ACC112 (cell line): ENCODE measurements at regions not wholly inside any gene's neighbourhood (a gene's known extent, or its start where the extent isn't known, plus 50 kb on each side); places are given as distances from the start of the nearest gene placed in this dataset.

Experiments
- H2AFZ ChIP-seq: fragments of 200-600 bp; sonication (generic); one replicate; pipeline ENCODE4 v1.6.0; 2017; ENCODE audit warnings: antibody characterized with exemption, low read length; ENCODE audit not compliant: unreplicated experiment
- H3K27ac ChIP-seq: fragments of 200-600 bp; sonication (generic); 2 replicates; pipeline ENCODE4 v1.5.1; 2014; ENCODE audit warnings: low read depth, mild to moderate bottlenecking, antibody characterized with exemption, low read length, moderate library complexity
- H3K27me3 ChIP-seq: fragments of 200-600 bp; sonication (generic); 2 replicates; pipeline ENCODE4 v1.6.1; 2014; ENCODE audit warnings: mild to moderate bottlenecking, antibody characterized with exemption, low read length, moderate library complexity, mixed read lengths; ENCODE audit not compliant: insufficient read depth
- H3K36me3 ChIP-seq: fragments of 200-600 bp; sonication (generic); 2 replicates; pipeline ENCODE4 v1.6.1; 2016; ENCODE audit warnings: mild to moderate bottlenecking, antibody characterized with exemption, low read length, moderate library complexity, mixed read lengths; ENCODE audit not compliant: insufficient read depth
- H3K4me1 ChIP-seq: fragments of 200-600 bp; sonication (generic); one replicate; pipeline ENCODE4 v1.6.1; 2016; ENCODE audit warnings: low read length, mixed read lengths; ENCODE audit not compliant: insufficient read depth, unreplicated experiment, control insufficient read depth
- H3K4me3 ChIP-seq: fragments of 200-600 bp; sonication (generic); 2 replicates; pipeline ENCODE4 v1.5.1; 2014; ENCODE audit warnings: mild to moderate bottlenecking, low read depth, low read length
- H3K79me2 ChIP-seq: fragments of 200-600 bp; sonication (generic); one replicate; pipeline ENCODE4 v1.6.0; 2016; ENCODE audit warnings: low read length; ENCODE audit not compliant: control insufficient read depth, unreplicated experiment, insufficient read depth

- H3K36me3 ChIP-seq = no peaks in the 10 kb centered on the region
- no peaks in the 10 kb centered on the region for H3K27me3 ChIP-seq
- H3K4me1 ChIP-seq = no peaks in the 10 kb centered on the region
- H3K27ac ChIP-seq = no peak overlapping the region
- H3K79me2 ChIP-seq = no peaks in the 10 kb centered on the region
- H2AFZ ChIP-seq = no peak overlapping the region
- no peak overlapping the region for H3K4me3 ChIP-seq
These were observed 431.4 kb downstream of the GRB14 start for GRCh38 chr2:164189851-164190250.

DNA sequence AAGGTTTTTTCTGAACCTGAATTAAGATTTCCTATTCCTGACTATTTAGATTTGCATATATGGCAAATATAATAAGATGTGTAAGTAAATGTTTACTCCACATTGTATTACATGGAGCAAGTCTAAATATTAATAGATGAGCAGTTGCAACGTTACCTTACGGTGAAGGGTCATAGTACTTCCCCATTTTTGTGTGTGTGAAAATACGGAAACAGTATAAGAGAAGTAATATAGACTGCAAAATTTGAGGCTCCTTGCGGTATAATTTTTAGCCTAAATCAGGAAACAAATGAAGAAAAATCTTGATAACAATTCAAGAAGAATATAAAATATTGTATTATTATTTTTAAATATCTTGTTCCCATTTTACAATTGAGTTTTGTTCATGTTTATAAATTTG lies 434.2 kb downstream of the GRB14 start:
- no peaks in the 10 kb centered on the region for H3K36me3 ChIP-seq
- no peaks in the 10 kb centered on the region for H3K4me1 ChIP-seq

DNA sequence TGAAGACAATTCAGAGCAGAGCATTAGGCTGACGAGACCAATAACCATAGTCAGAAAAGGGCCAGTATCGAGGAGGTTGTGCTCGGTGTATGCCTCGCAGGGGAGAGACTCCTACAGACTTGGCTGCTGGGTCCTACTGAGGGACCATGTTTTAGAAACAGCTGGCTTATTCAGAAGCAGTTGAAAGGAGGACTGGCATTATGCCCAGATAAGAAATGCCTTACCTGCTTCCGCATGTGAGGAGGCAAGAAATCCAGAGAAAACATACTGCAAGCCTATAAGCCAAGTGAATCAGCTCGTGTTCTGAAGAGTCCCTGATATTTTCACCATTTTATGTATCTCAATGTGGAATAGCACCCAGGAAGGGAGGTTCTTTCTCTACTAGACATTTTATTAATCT lies 434.7 kb downstream of the GRB14 start:
- H2AFZ ChIP-seq = no peak overlapping the region
- H3K27me3 ChIP-seq = 0 out of 2 replicates have a peak, but pooled peaks cover 6% of the 10 kb centered on the region
- no peaks in the 10 kb centered on the region for H3K36me3 ChIP-seq
- no peaks in the 10 kb centered on the region for H3K79me2 ChIP-seq
- no peak overlapping the region for H3K27ac ChIP-seq
- no peak overlapping the region for H3K4me3 ChIP-seq
- no peaks in the 10 kb centered on the region for H3K4me1 ChIP-seq

More for the DNA sequence above, 434.2 kb downstream of the GRB14 start:
- Histone ChIP-seq H3K79me2 (no peaks in the 10 kb centered on the region), H3K4me3 (no peak overlapping the region), H3K27ac (no peak overlapping the region), H3K27me3 (0 out of 2 replicates have a peak, but pooled peaks cover 6% of the 10 kb centered on the region), H2AFZ (no peak overlapping the region)

DNA sequence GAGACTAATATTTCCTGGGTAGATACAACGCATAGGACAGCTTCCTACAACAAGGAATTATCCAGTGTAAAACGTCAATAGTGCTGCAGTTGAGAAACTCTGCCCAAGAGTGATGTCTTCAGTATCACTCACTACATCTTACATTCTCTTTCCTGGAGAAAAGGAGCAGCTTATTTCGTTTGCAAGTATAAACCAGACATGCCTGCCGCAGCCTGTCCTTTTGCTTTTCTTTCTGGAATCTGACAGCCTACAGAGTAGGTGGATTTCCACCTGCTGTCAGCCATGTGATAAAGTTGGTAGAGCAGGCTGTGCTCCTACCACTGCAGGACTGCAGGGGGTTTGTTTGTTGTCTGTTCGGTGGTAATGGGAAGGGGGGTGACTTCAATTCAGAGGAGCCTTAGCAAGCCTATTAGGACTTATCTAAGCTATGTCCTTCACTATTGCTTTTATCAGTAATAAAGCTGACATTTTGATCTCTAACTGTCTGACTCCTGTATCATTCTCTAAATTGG lies 439.1 kb downstream of the GRB14 start:
- H3K27ac ChIP-seq = no peak overlapping the region
- 0 out of 2 replicates have a peak, but pooled peaks cover 6% of the 10 kb centered on the region for H3K27me3 ChIP-seq
- no peaks in the 10 kb centered on the region for H3K4me1 ChIP-seq
- H3K4me3 ChIP-seq = no peak overlapping the region
- H3K79me2 ChIP-seq = no peaks in the 10 kb centered on the region
- no peaks in the 10 kb centered on the region for H3K36me3 ChIP-seq
- H2AFZ ChIP-seq = no peak overlapping the region

DNA sequence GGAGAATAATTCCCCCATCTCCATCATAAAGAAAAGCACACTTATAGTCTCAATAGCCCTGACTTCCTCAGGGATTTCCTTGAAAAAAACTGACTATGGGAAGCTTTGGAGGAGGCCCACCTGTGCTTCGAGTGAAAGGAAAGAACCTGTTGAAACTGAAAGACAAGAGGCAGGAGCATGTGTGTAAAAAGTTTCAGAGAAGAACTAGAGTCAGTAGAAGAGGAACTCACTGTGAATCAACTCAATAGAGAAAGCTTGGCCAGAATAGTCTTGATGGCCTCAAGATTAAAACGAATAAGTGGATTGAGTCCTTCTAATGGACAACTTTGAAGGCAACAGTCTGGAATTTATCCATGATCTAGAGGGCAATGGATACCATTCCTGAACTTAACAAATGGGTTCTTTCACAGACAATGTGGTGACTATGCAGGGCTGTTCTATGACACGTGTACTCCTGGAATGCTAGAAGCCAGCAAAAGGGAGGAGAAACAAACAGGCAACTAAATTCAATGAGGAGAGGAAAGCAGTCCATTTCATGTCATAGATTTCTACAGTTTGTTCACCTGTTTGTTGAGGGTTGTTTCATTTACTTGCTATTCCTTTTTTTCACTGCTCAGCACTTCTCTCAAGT lies 442.3 kb downstream of the GRB14 start:
- Histone ChIP-seq H3K4me1 (no peaks in the 10 kb centered on the region), H3K79me2 (no peaks in the 10 kb centered on the region), H3K36me3 (no peaks in the 10 kb centered on the region), H2AFZ (no peak overlapping the region), H3K27me3 (no peaks in the 10 kb centered on the region), H3K4me3 (no peak overlapping the region), H3K27ac (no peak overlapping the region)

DNA sequence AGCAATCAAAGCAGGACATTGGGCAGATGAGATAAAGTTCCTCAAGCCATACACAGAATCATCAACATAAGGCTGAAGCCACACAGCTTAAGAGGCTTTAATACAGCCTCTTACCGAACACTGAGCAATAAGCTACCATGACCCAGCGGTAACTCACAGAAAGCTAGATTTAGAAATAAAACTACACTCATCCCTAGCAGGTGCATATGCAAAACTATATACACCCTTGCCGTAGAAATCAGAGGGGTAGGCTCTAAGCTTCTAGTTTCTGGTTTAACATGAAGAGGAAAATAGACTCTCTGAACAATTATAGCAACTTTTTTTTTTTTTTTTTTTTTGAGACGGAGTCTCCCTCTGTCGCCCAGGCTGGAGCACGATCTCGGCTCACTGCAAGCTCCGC lies 428.8 kb upstream of the FIGN start:
- Histone ChIP-seq H2AFZ (no peak overlapping the region), H3K27ac (no peak overlapping the region), H3K27me3 (no peaks in the 10 kb centered on the region)

DNA sequence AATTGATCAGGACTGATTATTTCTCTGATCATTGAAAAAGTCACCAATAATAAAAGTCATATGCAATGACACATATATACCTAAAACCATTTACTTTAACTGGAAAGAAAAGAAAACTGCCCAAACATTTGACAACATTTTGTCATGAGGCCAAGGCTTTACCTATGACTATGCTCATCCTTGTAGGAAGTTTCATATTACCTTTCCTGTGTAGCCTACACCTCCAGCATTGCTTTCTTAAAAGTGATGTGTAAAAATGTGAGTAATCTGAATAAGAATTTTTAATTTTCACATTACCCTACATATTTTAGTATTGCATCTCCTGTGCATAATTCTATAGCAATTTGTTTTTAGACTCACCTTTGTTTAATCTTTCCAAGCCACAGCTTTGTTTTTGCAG lies 419.8 kb upstream of the FIGN start:
- H3K4me3 ChIP-seq = no peak overlapping the region
- H3K27ac ChIP-seq = no peak overlapping the region
- peaks cover 8% of the 10 kb centered on the region for H3K4me1 ChIP-seq
- H3K27me3 ChIP-seq = no peaks in the 10 kb centered on the region
- H3K79me2 ChIP-seq = no peaks in the 10 kb centered on the region
- no peaks in the 10 kb centered on the region for H3K36me3 ChIP-seq
- H2AFZ ChIP-seq = no peak overlapping the region

More for the DNA sequence above, 428.8 kb upstream of the FIGN start:
- Histone ChIP-seq H3K4me3 (no peak overlapping the region), H3K36me3 (no peaks in the 10 kb centered on the region), H3K4me1 (no peaks in the 10 kb centered on the region), H3K79me2 (no peaks in the 10 kb centered on the region)

DNA sequence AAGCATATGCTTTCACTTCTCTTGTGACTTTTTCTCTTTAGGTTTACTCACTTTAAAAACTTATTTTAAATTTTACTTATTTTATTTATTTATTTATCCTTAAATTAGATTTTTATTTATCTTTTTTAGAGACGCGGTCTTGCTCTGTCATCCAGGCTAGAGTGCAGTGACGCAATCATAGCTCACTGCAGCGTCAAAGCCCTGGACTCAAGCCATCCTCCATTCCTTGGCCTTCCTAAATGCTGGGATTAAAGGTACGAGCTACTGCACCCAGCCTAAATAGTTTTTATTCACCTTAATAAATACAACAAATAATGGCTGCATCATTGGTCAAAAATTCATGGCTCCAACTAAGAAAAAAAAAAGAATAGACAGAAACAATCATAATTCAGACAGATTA lies 415.7 kb upstream of the FIGN start:
- peak overlapping the region; percentile 71 for H2AFZ ChIP-seq
- H3K27ac ChIP-seq = no peak overlapping the region
- peaks cover 15% of the 10 kb centered on the region for H3K4me1 ChIP-seq

GRCh38 chr2:164150604-164151003 lies 414.8 kb upstream of the FIGN start:
- peaks cover 24% of the 10 kb centered on the region for H3K4me1 ChIP-seq
- peak overlapping the region; percentile 71 for H2AFZ ChIP-seq
- H3K27me3 ChIP-seq = no peaks in the 10 kb centered on the region
- no peaks in the 10 kb centered on the region for H3K79me2 ChIP-seq
- no peak overlapping the region for H3K4me3 ChIP-seq
- H3K36me3 ChIP-seq = no peaks in the 10 kb centered on the region
- H3K27ac ChIP-seq = peak overlapping the region; percentile 11; the same call in 1 of the 2 replicates

More for the DNA sequence above, 415.7 kb upstream of the FIGN start:
- Histone ChIP-seq H3K79me2 (no peaks in the 10 kb centered on the region), H3K36me3 (no peaks in the 10 kb centered on the region), H3K4me3 (no peak overlapping the region), H3K27me3 (no peaks in the 10 kb centered on the region)

DNA sequence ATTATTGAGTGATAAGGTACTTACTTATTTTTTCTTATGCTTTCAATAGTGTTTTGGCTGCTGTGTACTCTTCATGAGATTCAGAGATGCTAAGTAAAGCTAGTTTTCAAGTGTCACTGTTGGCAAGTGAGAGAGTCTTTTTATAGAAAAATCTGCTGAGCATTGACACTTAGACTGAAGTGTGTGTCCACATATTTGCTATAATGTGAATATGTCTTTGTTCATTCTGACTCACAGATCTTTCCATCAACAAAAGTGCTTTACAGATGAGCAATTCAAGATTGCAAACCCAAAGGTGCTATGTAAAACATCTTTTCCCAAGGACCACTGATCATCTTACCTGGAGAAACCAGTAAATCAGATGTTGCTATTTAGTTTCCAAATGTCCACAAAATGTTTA lies 410.6 kb upstream of the FIGN start:
- H2AFZ ChIP-seq = no peak overlapping the region
- no peak overlapping the region for H3K4me3 ChIP-seq
- H3K27ac ChIP-seq = no peak overlapping the region
- no peaks in the 10 kb centered on the region for H3K79me2 ChIP-seq
- no peaks in the 10 kb centered on the region for H3K27me3 ChIP-seq
- peaks cover 38% of the 10 kb centered on the region for H3K4me1 ChIP-seq
- H3K36me3 ChIP-seq = no peaks in the 10 kb centered on the region
